ENCODE measurements at regions not wholly inside any gene's neighbourhood (a gene's known extent, or its start where the extent isn't known, plus 50 kb on each side); places are given as distances from the start of the nearest gene placed in this dataset.

DNA sequence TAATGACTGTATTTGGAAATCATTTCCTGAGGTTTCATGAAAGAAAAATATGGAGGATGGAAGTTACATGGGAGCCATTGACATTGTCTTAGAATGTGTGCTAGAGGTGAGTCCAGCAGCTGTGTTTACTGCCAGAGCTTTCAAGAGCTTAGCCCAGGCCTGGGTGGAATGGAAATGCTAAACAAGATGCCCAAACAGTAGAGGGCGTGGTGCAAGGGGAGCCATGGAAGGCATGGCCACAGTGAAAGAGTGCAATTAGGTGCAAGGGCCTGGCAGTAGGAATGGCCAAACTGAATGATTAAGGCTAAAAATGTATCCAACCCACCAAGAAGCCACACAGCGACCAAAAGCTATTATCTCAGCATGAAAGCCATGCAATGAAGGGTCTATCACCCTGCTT lies 257.7 kb upstream of the NR2F2 start:
- no peak for DNase-seq (ENCODE audit: low read depth, low spot score)

DNA sequence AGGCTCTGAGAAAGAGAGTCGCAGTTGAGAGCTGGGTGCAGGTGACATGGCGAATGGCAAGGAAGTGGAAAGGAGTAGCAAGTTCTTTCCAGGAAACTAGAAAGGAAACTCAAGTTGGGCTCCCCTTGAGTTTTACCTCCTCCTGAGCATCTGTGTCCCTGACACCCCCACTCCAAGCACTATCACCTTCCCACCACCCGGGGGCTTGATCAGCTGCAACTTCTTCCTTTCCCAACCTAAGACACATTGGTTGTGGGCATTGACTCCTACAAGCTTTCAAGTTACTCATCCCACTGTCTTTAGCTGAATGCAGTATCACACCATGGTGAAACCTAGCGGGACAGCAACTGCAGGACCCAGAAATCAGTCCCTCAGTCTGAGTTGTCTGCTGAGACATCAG lies 256.6 kb upstream of the NR2F2 start:
- no peak for DNase-seq (ENCODE audit: low read depth, low spot score)

DNA sequence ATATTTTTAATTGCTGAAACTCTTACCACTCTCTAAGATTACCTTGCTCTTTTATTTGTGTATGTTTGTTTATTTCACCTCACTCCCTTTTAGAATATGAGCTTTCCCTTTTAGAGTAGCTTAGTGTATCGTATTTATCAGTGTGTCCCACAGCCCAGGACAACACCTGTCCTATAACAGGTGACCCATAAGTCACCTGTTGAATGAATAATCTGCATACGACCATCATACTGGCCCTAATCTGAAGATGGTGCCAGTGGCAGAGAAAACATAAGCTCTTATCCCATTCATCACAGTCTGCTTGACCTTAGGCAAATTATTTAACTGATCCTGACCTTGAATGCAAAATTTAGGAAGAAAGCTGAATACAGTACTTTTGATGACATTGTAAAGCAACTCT lies 254.6 kb upstream of the NR2F2 start:
- DNase-seq (ENCODE audit: low read depth, low spot score): no peak

DNA sequence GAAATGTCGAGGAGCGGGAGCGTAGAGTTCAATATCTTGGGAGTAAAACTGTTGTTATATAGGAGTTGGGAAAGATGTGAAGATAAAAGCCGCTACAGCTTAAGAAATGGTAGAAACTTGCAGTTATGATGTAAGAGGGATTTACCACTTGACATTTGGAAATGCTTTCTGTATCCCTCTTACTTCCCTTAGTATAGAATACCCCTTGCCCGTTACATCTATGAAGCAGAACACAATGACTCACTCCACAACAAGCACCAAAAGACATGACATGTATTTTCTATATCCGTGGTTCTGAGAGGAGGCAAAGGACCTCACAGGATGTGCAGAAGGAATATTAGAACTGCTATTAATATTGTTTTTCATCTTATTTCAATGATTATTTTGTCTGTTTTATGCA lies 254.2 kb upstream of the NR2F2 start:
- no peak for DNase-seq (ENCODE audit: low read depth, low spot score)

DNA sequence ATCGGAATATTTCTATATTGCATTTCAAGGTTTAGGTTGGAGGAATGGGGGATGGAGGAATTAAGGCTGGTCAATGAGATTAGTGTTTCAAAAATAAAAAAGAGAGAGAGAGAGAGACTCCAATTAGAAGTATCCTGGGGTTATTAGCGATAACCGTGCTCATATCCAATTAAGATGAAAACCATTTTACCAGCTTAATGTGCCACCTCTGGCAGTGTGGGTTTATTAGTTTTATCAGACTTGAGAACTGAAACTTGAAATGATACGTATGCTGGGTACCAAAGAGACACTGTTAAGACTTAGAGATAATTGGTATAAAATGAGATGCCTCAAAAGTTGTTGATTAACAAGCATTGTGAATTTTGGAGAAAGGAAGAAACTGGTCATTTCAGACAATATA lies 251.5 kb upstream of the NR2F2 start:
- no peak for DNase-seq (ENCODE audit: low read depth, low spot score)

DNA sequence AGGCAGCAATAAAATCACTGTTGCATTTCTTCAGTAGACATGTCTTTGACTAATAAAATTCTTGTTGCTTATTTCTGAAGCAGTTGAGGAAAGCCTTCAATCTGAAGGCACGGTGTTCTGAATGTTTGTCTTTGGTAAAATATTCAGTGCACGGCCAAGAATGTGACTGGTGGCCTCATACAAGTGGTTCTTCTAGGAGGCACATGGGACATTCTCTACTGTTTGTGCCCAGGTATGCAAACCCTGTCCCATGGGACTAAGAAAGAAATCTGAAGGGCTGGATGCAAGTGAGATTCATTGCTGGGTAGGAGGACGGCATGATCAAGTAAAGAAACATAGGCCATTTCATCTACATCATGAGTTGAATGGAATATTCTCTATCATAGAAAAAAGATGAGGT lies 250.6 kb upstream of the NR2F2 start:
- DNase-seq (ENCODE audit: low read depth, low spot score): no peak

DNA sequence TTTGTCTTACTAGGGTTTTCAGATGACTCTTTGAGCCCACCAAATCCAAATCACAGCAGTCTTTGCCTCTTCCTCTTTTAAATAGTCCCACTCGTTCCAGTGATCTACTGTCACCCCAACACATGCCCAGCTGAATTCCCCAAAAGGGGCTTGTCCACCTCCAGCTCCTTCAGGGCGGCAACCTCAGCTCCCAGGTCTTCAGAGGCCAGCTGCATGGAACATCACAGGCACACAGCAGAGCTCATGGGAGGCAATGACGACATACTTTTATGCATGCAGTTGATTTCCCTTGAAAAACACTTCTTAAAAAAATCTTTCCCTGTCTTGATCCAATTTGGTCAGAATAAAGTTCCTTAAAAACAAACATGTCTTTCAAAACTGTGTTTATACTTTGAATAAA lies 244.3 kb upstream of the NR2F2 start:
- no peak for DNase-seq (ENCODE audit: low read depth, low spot score)

DNA sequence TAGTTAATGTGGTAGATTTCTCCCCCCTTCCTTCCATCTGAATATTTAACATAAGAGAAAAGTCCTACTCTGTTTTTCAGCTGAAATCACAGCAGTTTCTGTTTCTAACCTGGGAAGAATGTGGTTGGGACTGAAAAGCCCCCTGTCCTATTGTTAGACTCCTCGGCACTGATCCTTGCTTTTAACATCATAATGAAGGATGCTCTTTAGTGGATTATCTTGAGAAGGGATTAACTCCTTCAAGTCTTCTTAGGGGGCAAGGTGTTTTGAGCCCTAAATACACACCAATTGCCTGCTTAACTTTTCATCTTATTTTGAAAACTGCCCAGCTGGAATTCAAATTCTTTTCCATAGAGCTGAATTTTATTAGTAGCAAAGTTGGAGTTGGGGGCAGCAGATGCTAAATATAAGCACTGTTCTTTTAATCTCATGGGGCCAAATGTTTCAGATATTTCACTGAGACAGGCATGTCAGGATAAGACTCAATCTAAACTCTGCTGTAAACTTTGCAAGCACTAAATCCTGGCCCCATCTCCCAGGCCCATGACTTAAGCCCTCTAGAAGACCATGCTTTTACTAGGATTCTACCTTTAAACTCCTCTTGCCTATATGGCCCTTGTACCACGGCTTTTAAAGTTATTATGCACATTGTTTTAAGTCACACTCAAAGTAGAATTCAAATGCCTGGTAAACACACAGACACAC lies 243.2 kb upstream of the NR2F2 start:
- DNase-seq (ENCODE audit: low read depth, low spot score): no peak

DNA sequence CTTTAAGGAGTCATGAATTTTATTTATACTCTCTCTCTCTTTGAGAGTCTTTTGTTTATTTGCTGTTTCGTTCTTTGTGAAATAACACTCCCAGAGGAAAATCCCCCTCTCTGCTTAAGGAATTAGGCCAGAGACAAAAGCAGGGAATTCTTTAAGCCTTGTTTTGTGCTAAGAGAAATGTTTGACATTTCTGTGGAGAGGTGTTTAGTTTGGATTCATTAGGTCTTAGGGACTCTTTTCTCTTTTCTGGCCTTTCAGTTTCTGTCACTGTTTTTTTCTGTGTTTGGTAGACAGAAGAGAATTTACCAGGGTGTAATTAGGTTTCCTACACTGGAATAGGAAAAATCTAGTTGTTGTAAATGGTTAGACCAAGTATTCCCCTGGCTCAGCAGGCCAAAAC lies 241.8 kb upstream of the NR2F2 start:
- no peak for DNase-seq (ENCODE audit: low read depth, low spot score)

DNA sequence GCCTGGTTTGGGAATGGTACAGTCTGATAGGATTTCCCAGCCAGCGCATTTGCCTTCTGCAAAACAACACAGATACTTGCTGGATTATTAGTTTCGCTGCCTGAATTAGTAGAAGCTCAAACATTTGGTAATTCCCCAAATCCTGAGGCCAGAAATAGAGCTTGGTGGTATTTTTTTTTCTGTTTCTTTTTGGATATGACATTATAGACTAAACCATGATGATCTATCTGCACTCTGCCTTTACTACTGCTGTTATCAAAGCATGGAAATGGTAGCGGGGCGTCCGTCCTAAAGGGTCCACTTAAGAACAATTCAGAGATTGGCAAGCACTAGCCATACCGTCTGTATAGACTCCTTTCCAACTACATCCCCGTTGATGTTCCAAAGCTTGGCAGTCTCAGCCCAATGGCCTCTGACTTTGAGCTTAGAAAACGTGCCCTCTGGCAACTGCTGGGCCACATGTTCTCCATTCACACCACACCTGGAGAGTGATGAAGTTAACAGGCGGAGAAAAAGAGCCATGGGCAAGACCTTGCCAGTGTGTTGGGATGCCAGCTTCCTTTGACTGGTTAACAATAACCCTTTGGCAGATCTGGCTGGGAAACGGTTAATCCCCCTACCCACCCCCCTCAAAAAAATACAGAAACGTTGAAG lies 241.0 kb upstream of the NR2F2 start:
- no peak for DNase-seq (ENCODE audit: low read depth, low spot score)

DNA sequence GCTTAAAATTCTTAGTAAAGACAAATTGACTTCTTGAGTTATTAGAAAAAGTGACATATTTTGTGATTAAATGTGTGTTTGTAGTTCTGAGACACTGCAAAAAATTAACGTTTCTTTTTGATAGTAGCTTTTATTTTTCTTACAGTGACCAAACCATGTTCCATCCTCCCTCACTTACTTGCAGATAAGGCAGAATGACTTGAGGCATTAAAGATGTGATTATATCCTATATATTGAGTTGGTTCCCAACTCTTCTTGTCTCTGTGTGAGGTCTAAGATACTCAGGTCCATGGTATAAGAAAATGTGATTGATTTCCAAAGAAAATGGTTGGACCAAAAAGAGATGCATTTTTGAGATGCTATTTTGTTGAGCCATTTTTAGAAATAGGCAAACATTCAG lies 238.3 kb upstream of the NR2F2 start:
- DNase-seq (ENCODE audit: low read depth, low spot score): no peak

DNA sequence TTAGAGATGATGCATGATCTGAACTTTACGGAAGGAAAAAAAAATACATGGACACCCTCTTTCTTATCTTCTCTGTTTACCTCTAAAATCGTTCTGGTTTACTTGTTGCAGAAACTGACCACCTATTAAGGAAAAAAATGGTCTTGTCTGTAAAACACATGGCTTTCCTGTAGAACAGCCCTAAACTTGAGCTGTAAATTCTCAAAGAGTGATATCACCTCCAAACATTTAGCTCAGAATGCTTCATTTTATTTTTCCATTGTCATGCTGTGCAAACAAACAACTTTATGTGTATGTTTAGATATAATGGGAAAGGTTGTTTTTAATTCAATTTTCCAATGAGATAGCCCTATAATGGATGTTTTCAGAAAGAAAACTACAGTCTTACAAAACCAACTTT lies 237.4 kb upstream of the NR2F2 start:
- no peak for DNase-seq (ENCODE audit: low read depth, low spot score)

DNA sequence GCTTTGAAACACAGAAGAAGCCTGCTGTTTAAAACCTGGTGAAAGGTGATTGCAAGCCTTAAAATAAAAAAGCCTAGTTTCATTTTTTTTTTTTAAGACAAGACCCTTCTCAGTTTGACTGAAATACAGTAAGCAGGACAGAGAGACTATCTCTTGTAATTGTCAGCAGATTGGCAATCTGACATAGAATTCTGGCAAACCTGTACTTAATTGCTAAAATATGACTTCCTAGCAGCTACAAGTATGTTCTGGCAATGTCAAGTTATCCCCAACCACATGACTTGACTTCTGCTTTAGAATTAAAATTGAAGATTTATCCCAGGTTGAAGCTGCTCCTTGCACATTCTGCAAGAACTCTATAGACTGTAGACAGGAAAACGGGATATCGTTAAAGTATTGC lies 232.8 kb upstream of the NR2F2 start:
- no peak for DNase-seq (ENCODE audit: low read depth, low spot score)

DNA sequence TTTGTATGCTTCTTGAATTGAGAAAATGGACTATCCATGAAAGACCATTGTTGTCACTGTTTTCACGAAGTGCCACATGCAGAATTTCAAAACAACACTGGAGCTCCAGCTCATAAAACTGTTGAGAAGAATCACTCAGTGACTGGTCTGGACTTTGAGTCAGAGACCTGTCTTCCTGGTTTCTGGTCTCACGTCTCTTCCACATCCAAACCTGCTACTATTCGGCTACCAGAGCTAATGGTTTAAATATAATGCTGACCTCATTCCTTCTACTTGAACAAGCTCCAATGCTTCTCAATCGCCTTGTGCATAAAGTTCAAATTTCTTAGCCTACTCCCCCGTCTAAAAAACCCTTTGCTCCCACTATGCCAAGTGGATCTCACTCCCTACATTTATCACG lies 227.9 kb upstream of the NR2F2 start:
- no peak for DNase-seq (ENCODE audit: low read depth, low spot score)

DNA sequence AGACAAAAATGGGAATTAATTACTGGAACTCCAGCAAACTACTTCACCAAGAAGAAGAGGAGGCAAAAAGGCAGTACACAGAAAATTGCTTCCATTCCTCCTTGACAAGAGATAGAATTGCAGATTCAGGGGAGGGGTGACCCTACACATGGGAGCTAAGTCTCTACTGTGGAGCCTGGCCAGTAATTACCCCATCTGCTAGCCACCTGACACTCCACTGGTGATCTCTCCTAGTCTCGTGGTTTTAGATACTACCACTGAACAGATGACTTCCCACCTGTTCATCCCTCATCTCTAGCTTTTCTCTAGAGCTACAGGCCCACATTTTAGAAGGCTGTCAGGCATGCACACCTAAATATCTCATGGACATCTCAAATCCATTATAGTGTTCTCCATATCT lies 224.3 kb upstream of the NR2F2 start:
- no peak for DNase-seq (ENCODE audit: low read depth, low spot score)

DNA sequence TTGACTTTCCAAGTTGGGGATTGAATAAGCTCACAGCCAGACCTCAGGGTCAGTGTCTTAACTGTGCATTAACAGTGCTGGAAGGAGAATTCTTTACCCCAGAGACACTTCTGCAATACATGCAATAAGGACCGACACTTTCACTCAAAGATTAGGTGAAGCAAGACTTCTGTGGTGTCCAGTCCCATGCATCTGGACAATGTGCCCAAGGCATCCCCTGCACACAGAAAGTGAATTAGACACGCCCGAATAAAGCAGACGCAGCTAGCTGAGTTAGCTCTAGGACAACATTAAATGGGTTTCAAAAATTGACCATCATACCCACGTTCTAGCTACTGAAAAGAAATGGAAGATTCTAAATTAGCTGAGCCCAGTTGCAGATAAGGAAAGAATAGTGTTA lies 223.9 kb upstream of the NR2F2 start:
- DNase-seq (ENCODE audit: low read depth, low spot score): no peak

DNA sequence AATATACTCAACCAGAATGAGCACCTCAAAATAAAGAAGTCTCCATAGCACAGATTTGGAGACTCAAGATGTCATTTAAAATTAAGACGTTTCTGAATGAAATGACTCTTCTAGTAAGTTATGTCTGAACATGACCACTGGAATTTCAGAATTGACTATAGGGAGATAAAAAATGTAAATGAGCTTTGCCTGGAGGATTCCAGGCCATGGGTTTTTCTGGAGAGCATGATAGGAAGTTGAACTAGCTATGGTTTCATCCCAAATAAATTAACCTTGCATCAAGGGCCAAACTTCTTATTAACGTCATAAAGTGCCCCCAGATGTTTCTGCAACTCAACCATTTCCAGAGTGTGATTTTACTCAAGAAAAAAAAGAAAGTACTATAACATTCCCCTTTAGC lies 222.6 kb upstream of the NR2F2 start:
- DNase-seq (ENCODE audit: low read depth, low spot score): no peak

DNA sequence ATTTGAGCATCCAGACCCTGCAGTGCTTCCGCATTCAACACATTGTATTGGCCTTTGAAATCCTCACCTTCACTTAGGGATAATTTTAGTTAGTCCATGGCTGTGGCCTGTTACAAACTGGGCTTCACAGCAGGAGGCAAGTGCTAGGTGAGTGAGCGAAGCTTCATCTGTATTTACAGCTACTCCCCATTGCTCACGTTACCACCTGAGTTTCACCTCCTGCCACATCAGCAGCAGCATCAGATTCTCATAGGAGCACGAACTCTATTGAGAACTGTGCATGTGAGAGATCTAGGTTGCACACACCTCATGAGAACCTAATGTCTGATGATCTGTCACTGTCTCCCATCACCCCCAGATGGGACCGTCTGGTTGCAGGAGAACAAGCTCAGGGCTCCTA lies 222.1 kb upstream of the NR2F2 start:
- no peak for DNase-seq (ENCODE audit: low read depth, low spot score)

DNA sequence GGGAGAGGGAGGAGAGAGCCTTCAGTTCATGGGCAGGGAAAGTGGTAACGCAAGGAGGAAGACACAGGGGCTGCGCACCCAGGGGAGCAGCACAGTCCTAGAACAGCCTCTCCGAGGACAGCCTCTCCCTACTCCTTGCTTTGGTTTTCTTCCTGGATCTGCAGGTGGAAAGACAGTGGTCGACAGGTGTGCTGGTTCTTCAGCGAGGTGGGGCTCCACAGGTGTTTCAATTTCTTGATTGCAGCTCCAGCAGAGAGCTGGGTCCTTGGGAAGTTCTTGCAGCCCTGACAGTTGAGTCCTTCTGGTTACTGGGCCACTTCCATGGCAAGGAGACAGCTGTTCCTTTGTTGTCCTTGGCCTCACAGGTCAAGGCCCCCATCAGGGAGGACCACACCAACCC lies 220.7 kb upstream of the NR2F2 start:
- no peak for DNase-seq (ENCODE audit: low read depth, low spot score)

DNA sequence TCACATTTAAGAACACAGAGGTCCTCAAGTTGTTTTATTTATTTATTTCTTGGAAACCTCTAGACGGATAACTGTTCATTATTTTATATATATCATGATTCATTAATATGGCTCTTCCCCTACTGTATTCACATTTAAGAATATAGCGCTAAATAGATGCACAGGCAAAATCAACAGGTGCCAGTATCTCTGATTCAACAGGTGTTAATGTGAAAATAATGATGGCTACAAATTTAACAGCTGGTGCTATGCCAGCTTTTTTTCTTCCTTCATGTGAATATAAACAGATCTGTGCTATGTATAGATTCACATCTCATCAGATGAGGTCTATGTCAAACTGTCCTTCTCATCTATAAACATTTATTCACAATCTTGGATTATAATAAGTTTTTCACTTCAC lies 218.5 kb upstream of the NR2F2 start:
- DNase-seq (ENCODE audit: low read depth, low spot score): no peak

DNA sequence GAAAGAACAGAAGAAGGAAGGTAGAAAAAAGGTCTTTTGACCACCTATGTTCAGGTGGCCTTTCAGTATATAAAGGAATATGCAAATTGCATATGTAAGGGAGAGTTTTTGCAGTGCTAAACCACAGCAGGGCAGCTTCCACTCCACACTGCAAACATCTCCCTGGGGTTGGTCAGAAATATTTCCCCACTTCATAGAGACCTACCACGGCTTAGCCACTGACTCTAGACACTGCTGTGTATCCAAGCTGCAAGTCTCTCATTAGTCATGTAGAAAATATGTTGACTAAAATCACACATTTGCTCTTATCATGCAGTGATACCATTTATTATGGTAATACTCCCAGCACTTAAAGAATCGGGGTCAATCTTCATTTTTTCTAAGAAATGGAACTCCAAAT lies 214.9 kb upstream of the NR2F2 start:
- DNase-seq (ENCODE audit: low read depth, low spot score): no peak

DNA sequence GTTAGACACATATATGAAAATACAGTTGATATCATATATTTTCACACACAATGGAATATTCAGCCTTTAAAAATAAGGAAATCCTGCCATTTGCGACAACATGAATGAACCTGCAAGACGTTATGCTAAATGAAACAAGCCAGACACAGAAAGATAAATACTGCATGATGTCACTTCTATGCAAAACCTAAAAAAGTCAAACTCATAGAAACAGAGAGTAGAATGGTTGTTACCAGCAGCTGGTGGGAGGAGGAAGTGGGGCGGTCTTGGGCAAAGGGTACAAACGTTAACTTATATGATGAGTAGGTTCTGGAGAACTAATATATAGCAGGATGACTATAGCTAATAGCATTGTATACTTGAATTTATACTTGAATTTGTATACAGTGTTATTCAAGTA lies 213.2 kb upstream of the NR2F2 start:
- DNase-seq (ENCODE audit: low read depth, low spot score): no peak

DNA sequence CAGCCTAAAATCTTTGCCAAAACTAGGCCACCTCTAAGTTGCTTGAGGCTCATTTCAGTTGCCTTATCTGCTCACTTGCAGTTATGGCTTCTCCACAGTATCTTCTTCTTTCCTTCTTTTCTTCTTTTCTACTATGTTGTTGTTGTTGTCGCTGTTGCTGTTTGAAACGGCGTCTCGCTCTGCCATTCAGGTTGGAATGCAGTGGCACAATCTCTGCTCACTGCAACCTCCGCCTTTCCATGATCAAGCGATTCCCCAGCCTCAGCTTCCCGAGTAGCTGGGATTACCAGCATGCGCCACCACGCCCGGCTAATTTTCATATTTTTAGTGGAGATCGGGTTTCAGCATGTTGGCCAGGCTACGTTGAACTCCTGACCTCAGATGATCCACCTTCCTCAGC lies 210.8 kb upstream of the NR2F2 start:
- no peak for DNase-seq (ENCODE audit: low read depth, low spot score)

All from brain pericyte (primary cell).